Neural progenitor cell (in vitro differentiated cells): ENCODE measurements at regions not wholly inside any gene's neighbourhood (a gene's known extent, or its start where the extent isn't known, plus 50 kb on each side); places are given as distances from the start of the nearest gene placed in this dataset.

ENCODE experiments used
- EZH2 ChIP-seq: fragments of 200-600 bp; sonication (generic); IDR thresholded peaks from 2 replicates; pipeline ENCODE4 v1.6.1; 2017; ENCODE audit warnings: antibody characterized with exemption, mild to moderate bottlenecking, moderate library complexity
- TF ChIP-seq, protein P1 (sequence below): fragments of 200-600 bp; sonication (generic); IDR thresholded peaks from 2 replicates; pipeline ENCODE4 v1.5.1; 2017; ENCODE audit warnings: antibody characterized with exemption, mild to moderate bottlenecking

DNA sequence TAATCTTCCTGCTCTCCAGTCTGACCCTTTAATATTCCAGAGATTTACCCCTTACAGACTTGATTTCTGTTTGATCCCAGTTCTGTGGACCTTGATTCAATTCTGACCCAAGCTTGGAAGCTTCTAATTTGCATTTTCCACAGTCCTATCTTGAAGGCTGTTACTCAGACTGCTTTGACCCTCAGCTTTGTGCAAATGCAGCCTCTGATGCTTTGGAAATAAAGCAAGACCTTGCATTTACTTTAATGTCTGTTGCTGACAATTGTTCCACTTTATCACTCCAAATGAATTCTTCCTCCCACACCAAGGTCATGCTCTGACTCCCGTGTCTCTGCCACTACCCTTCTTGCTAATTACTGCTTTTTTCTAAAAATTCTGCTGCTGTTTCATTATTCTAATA is 886.0 kb downstream of the TUSC7 start:
- TF ChIP-seq, protein P1, sequence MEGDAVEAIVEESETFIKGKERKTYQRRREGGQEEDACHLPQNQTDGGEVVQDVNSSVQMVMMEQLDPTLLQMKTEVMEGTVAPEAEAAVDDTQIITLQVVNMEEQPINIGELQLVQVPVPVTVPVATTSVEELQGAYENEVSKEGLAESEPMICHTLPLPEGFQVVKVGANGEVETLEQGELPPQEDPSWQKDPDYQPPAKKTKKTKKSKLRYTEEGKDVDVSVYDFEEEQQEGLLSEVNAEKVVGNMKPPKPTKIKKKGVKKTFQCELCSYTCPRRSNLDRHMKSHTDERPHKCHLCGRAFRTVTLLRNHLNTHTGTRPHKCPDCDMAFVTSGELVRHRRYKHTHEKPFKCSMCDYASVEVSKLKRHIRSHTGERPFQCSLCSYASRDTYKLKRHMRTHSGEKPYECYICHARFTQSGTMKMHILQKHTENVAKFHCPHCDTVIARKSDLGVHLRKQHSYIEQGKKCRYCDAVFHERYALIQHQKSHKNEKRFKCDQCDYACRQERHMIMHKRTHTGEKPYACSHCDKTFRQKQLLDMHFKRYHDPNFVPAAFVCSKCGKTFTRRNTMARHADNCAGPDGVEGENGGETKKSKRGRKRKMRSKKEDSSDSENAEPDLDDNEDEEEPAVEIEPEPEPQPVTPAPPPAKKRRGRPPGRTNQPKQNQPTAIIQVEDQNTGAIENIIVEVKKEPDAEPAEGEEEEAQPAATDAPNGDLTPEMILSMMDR, result no peak
- no peak for TF ChIP-seq EZH2
